ENCODE measurements at regions not wholly inside any gene's neighbourhood (a gene's known extent, or its start where the extent isn't known, plus 50 kb on each side); places are given as distances from the start of the nearest gene placed in this dataset.

DNA sequence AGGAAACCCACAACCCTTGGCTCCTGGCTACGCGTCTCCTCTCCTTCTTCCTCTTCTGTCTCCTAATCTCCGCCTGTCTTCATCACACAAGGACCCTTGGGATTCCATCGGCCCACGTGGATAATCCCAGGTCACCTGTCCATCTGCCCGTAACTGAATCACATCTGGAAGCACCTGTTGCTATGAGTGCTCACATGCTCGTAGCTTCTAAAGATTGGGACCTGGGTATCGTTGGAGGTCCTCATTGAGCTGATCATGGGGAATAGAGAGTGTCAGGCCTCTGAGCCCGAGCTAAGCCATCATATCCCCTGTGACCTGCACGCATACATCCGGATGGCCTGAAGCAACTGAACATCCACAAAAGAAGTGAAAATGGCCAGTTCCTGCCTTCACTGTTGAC is 175.4 kb downstream of the SHOX start:
- Histone ChIP-seq H3K79me2 (ENCODE audit: control insufficient read depth, low read length) (no peaks in the 10 kb centered on the region), H3K4me2 (ENCODE audit: low read length) (no peak overlapping the region), H3K9me3 (ENCODE audit: control insufficient read depth, insufficient read depth, low read length) (no peaks in the 10 kb centered on the region), H3K4me3 (ENCODE audit: low read length) (no peak overlapping the region), H3K4me1 (ENCODE audit: control insufficient read depth, low read length) (no peaks in the 10 kb centered on the region), H3K9me2 (replicated peaks; ENCODE audit: control insufficient read depth, low read length) (no peaks in the 10 kb centered on the region), H3K27me3 (ENCODE audit: control insufficient read depth, low read length) (no peaks in the 10 kb centered on the region), H3F3A (ENCODE audit: control insufficient read depth, insufficient read depth) (no peaks in the 10 kb centered on the region), H4K20me1 (ENCODE audit: control insufficient read depth, insufficient read depth, low read depth, low read length) (no peaks in the 10 kb centered on the region), H3K36me3 (ENCODE audit: control insufficient read depth, low read length) (no peaks in the 10 kb centered on the region), H3K27ac (ENCODE audit: low read depth, low read length) (no peak overlapping the region)
- TF ChIP-seq, protein P1, sequence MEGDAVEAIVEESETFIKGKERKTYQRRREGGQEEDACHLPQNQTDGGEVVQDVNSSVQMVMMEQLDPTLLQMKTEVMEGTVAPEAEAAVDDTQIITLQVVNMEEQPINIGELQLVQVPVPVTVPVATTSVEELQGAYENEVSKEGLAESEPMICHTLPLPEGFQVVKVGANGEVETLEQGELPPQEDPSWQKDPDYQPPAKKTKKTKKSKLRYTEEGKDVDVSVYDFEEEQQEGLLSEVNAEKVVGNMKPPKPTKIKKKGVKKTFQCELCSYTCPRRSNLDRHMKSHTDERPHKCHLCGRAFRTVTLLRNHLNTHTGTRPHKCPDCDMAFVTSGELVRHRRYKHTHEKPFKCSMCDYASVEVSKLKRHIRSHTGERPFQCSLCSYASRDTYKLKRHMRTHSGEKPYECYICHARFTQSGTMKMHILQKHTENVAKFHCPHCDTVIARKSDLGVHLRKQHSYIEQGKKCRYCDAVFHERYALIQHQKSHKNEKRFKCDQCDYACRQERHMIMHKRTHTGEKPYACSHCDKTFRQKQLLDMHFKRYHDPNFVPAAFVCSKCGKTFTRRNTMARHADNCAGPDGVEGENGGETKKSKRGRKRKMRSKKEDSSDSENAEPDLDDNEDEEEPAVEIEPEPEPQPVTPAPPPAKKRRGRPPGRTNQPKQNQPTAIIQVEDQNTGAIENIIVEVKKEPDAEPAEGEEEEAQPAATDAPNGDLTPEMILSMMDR (IDR thresholded peaks at IDR 0.05; ENCODE audit: low read depth, low read length, poor library complexity, severe bottlenecking) = no peak
- no peak for TF ChIP-seq EZH2phosphoT487 (IDR thresholded peaks at IDR 0.05; ENCODE audit: borderline replicate concordance, low read length)

DNA sequence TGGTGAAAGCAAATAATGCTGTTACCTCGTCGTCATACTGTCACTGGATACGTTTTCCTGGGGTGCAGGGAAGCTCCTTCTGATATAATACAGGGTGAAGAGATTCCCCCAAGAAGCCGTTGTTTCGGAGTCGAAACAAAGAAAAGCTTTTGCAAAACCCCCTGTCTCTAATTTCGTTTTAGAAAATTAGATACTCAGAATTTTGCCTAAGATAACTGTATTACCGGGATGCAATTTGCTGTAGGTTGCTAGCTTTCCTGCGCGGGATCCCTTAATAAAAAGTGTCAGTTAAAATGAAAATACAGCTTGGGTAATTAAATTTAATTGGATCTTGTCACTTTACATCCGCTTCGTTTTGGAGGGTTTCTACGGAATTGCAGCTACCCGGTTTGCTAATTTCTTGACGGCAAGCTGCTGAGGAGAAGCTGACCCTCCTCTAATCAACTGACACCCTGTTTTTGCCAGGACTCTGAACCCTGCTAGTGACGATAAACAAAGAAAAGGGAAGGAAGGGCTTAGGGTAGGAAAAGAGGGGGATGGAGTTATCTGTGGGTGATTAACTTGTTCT is 174.6 kb downstream of the SHOX start:
- H4K20me1 ChIP-seq (ENCODE audit: control insufficient read depth, insufficient read depth, low read depth, low read length) = no peaks in the 10 kb centered on the region
- no peaks in the 10 kb centered on the region for H3K9me2 ChIP-seq (replicated peaks; ENCODE audit: control insufficient read depth, low read length)
- H3K9me3 ChIP-seq (ENCODE audit: control insufficient read depth, insufficient read depth, low read length) = no peaks in the 10 kb centered on the region
- H3F3A ChIP-seq (ENCODE audit: control insufficient read depth, insufficient read depth) = no peaks in the 10 kb centered on the region
- no peaks in the 10 kb centered on the region for H3K27me3 ChIP-seq (ENCODE audit: control insufficient read depth, low read length)
- TF ChIP-seq, protein P1 (IDR thresholded peaks at IDR 0.05; ENCODE audit: low read depth, low read length, poor library complexity, severe bottlenecking) = no peak
- TF ChIP-seq EZH2phosphoT487 (IDR thresholded peaks at IDR 0.05; ENCODE audit: borderline replicate concordance, low read length) = no peak
- H3K4me1 ChIP-seq (ENCODE audit: control insufficient read depth, low read length) = no peaks in the 10 kb centered on the region
- H3K79me2 ChIP-seq (ENCODE audit: control insufficient read depth, low read length) = no peaks in the 10 kb centered on the region
- H3K4me3 ChIP-seq (ENCODE audit: low read length) = no peak overlapping the region
- H3K4me2 ChIP-seq (ENCODE audit: low read length) = no peak overlapping the region
- no peak overlapping the region for H3K27ac ChIP-seq (ENCODE audit: low read depth, low read length)
- no peaks in the 10 kb centered on the region for H3K36me3 ChIP-seq (ENCODE audit: control insufficient read depth, low read length)

DNA sequence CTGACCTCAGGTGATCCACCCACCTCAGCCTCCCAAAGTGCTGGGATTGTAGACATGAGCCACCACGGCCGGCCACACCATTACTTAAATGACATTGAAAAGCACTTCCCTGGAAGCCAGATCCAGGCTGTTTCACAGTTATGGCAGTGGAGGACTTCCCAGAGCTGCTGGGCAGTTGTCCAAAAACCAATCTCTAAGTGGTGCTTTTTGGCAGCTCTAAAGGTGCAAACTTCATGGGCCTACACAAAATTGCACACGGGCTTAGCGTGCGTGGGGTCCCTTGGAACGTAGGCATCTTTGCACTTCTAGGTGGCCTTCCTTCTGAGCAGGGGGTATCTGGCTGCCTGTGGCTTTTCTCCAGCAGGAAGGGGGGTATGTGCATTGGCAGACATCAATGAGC is 172.3 kb downstream of the SHOX start:
- no peak overlapping the region for H3K4me2 ChIP-seq (ENCODE audit: low read length)
- no peaks in the 10 kb centered on the region for H3K36me3 ChIP-seq (ENCODE audit: control insufficient read depth, low read length)
- H3K9me3 ChIP-seq (ENCODE audit: control insufficient read depth, insufficient read depth, low read length) = no peaks in the 10 kb centered on the region
- TF ChIP-seq EZH2phosphoT487 (IDR thresholded peaks at IDR 0.05; ENCODE audit: borderline replicate concordance, low read length) = no peak
- TF ChIP-seq, protein P1 (IDR thresholded peaks at IDR 0.05; ENCODE audit: low read depth, low read length, poor library complexity, severe bottlenecking) = no peak
- H4K20me1 ChIP-seq (ENCODE audit: control insufficient read depth, insufficient read depth, low read depth, low read length) = no peaks in the 10 kb centered on the region
- no peaks in the 10 kb centered on the region for H3K27me3 ChIP-seq (ENCODE audit: control insufficient read depth, low read length)
- H3K79me2 ChIP-seq (ENCODE audit: control insufficient read depth, low read length) = no peaks in the 10 kb centered on the region
- H3F3A ChIP-seq (ENCODE audit: control insufficient read depth, insufficient read depth) = no peaks in the 10 kb centered on the region
- no peak overlapping the region for H3K27ac ChIP-seq (ENCODE audit: low read depth, low read length)
- H3K4me1 ChIP-seq (ENCODE audit: control insufficient read depth, low read length) = no peaks in the 10 kb centered on the region
- no peaks in the 10 kb centered on the region for H3K9me2 ChIP-seq (replicated peaks; ENCODE audit: control insufficient read depth, low read length)
- H3K4me3 ChIP-seq (ENCODE audit: low read length) = no peak overlapping the region

All from DOHH2 (cell line).